Karpas-422 (cell line): ENCODE measurements at regions not wholly inside any gene's neighbourhood (a gene's known extent, or its start where the extent isn't known, plus 50 kb on each side); places are given as distances from the start of the nearest gene placed in this dataset.

ENCODE experiments used
- DNase-seq: peaks from one replicate; pipeline ENCODE4 v3.0.0-alpha.2; 2015
- H2AFZ ChIP-seq: fragments of 200-600 bp; sonication (generic); 2 replicates; pipeline ENCODE4 v1.6.1; 2014; ENCODE audit warnings: antibody characterized with exemption, low read length, mixed read lengths
- H3K27ac ChIP-seq: fragments of 200-600 bp; sonication (generic); 2 replicates; pipeline ENCODE4 v1.5.1; 2014; ENCODE audit warnings: mild to moderate bottlenecking, low read length, moderate library complexity
- H3K27me3 ChIP-seq: fragments of 200-600 bp; sonication (generic); 2 replicates; pipeline ENCODE4 v1.6.1; 2014; ENCODE audit warnings: low read length, mixed read lengths
- H3K36me3 ChIP-seq: fragments of 200-600 bp; sonication (generic); 2 replicates; pipeline ENCODE4 v1.6.1; 2014; ENCODE audit warnings: low read length, mixed read lengths; ENCODE audit not compliant: insufficient read depth
- H3K4me1 ChIP-seq: fragments of 200-600 bp; sonication (generic); 2 replicates; pipeline ENCODE4 v1.6.1; 2014; ENCODE audit warnings: mild to moderate bottlenecking, low read length, mixed read lengths
- H3K4me2 ChIP-seq: fragments of 200-600 bp; sonication (generic); 2 replicates; pipeline ENCODE4 v1.6.1; 2014; ENCODE audit warnings: low read length, low read depth, mild to moderate bottlenecking; ENCODE audit not compliant: poor library complexity, severe bottlenecking
- H3K4me3 ChIP-seq: fragments of 200-600 bp; sonication (generic); 2 replicates; pipeline ENCODE4 v1.5.1; 2014; ENCODE audit warnings: mild to moderate bottlenecking, antibody characterized with exemption, low read length, mixed read lengths
- H3K79me2 ChIP-seq: fragments of 200-600 bp; sonication (generic); 2 replicates; pipeline ENCODE4 v1.6.1; 2014; ENCODE audit warnings: mild to moderate bottlenecking, low read length, mixed read lengths
- H3K9ac ChIP-seq: fragments of 200-600 bp; sonication (generic); 2 replicates; pipeline ENCODE4 v1.6.0; 2014; ENCODE audit warnings: low read length
- H3K9me2 ChIP-seq: fragments of 200-600 bp; sonication (generic), shearing (Covaris generic); replicated peaks from 2 replicates; pipeline ENCODE4 v1.6.0; 2014; ENCODE audit warnings: mild to moderate bottlenecking, low read length, moderate library complexity; ENCODE audit not compliant: insufficient read depth
- H3K9me3 ChIP-seq: fragments of 300-700, 200-600 bp; sonication (generic); 2 replicates; pipeline ENCODE4 v1.6.1; 2014; ENCODE audit warnings: low read length, mixed read lengths
- H4K20me1 ChIP-seq: fragments of 200-600 bp; sonication (generic); 2 replicates; pipeline ENCODE4 v1.6.1; 2014; ENCODE audit warnings: mild to moderate bottlenecking, antibody characterized with exemption, low read length, low read depth; ENCODE audit not compliant: insufficient read depth

DNA sequence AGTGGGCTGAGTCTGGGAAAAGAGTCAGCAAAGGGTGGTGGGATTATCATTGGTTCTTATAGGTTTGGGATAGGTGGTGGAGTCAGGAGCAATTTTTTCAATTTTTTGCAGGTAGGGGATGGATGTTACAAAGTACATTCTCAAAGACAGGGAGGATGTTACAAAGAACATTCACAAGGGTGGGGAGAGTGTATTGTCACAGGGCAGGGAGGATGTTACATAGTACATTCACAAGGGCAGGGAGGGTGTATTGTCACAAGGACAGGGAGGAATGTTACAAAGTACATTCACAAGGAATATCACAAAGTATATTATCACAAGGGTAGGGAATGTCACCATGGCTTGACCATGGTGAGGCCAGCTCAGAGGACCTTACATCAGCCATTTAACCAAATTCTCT lies 58.6 kb upstream of the WDR75 start:
- Histone ChIP-seq H3K9me2 (no peaks in the 10 kb centered on the region), H3K4me3 (no peak overlapping the region), H3K4me2 (no peak overlapping the region), H3K27ac (no peak overlapping the region), H4K20me1 (no peaks in the 10 kb centered on the region), H3K36me3 (no peaks in the 10 kb centered on the region), H3K9me3 (no peaks in the 10 kb centered on the region), H3K79me2 (no peaks in the 10 kb centered on the region), H3K9ac (no peak overlapping the region), H3K4me1 (no peaks in the 10 kb centered on the region), H3K27me3 (no peaks in the 10 kb centered on the region), H2AFZ (no peak overlapping the region)
- DNase-seq, result no peak

DNA sequence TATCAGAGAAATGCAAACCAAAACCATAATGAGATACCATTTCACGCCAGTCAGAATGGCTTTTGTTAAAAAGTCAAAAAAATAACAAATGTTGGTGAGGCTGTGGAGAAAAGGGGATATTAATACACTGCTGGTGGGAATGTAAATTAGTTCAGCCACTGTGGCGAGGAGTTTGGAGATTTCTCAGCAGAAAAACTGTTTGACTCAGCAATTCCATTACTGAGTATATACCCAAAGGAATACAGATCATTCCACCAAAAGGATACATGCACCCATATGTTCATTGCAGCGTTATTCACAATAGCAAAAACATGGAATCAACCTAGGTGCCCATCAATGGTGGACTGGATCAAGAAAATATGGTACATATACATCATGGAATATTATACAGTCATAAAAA lies 54.5 kb upstream of the WDR75 start:
- Histone ChIP-seq H3K79me2 (no peaks in the 10 kb centered on the region), H3K27ac (no peak overlapping the region), H3K4me3 (no peak overlapping the region), H3K4me2 (no peak overlapping the region), H4K20me1 (no peaks in the 10 kb centered on the region), H3K4me1 (no peaks in the 10 kb centered on the region), H3K27me3 (no peaks in the 10 kb centered on the region), H3K9ac (no peak overlapping the region), H2AFZ (no peak overlapping the region), H3K9me3 (no peaks in the 10 kb centered on the region), H3K9me2 (no peaks in the 10 kb centered on the region), H3K36me3 (no peaks in the 10 kb centered on the region)
- DNase-seq, result no peak

DNA sequence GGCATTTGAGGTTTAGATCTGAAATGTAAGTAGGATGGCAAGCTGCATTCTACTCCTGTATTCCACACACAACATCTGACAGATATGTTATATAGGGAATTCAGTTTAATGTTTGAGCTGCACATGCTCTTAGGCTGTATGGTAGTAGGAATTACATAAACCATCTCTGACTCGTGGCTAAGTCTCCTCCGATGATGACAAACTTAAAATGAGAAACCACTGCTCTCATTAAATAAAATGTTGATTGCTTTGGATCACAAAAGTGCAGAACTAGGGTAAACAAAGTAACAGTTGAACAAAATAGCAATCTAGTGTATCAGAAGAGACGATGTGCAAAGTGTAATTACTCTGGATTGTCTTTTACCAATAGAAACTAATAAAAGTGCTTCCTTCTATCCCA lies 50.1 kb upstream of the WDR75 start:
- H3K9me3 ChIP-seq, result no peaks in the 10 kb centered on the region
- H3K9me2 ChIP-seq, result no peaks in the 10 kb centered on the region
- no peak overlapping the region for H3K27ac ChIP-seq
- H3K4me2 ChIP-seq, result no peak overlapping the region
- H3K9ac ChIP-seq, result no peak overlapping the region
- H3K4me3 ChIP-seq, result no peak overlapping the region
- no peaks in the 10 kb centered on the region for H3K36me3 ChIP-seq
- no peaks in the 10 kb centered on the region for H3K79me2 ChIP-seq
- DNase-seq, result no peak
- no peaks in the 10 kb centered on the region for H4K20me1 ChIP-seq
- no peaks in the 10 kb centered on the region for H3K27me3 ChIP-seq
- H3K4me1 ChIP-seq, result no peaks in the 10 kb centered on the region
- H2AFZ ChIP-seq, result no peak overlapping the region
